HG03159 (cell line): ENCODE measurements at regions not wholly inside any gene's neighbourhood (a gene's known extent, or its start where the extent isn't known, plus 50 kb on each side); places are given as distances from the start of the nearest gene placed in this dataset.

Experiments used
- ATAC-seq: cut with Tn5 transposase; IDR thresholded peaks from one replicate; pipeline ENCODE4 v1.9.1; 2021; ENCODE audit warnings: mild to moderate bottlenecking, moderate library complexity; ENCODE audit not compliant: unreplicated experiment

DNA sequence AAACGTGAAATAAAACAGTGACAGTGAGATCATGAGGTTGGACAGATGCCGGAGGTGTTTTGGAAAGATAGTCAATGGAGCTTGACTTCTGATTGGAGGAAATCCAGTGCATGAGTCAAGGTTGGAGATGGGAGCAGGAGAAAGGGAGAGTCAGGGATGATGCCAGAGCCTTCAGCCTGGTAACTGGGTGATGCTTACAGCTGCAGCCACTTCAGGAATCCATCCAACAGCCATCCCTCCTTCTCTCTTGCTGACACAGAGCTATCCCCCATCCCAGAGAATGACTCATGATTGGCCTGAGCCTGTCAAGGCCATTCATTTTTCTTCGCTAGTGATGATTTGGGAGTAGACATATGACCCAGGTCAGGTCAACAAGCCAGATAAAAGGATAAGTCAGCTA lies 112.8 kb downstream of the SAMD5 start:
- ATAC-seq = no peak

DNA sequence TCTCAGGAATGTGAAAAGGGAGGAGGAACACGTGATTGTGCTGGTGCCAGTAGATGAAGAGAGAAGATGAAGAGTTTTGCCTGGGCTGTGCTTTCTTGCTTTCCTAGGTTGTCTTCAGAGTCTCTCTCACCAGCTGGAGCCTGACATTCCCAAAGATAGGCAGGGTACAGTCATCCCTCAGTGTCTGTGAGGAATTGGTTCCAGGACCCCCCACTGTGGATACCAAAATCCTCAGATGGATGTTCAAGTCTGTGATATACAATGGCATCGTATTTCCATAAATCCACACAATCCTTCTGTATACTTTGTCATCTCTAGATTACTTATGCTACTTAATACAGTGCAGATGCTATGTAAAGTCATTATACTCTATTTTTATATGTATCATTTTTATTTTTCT lies 113.5 kb downstream of the SAMD5 start:
- ATAC-seq = no peak

DNA sequence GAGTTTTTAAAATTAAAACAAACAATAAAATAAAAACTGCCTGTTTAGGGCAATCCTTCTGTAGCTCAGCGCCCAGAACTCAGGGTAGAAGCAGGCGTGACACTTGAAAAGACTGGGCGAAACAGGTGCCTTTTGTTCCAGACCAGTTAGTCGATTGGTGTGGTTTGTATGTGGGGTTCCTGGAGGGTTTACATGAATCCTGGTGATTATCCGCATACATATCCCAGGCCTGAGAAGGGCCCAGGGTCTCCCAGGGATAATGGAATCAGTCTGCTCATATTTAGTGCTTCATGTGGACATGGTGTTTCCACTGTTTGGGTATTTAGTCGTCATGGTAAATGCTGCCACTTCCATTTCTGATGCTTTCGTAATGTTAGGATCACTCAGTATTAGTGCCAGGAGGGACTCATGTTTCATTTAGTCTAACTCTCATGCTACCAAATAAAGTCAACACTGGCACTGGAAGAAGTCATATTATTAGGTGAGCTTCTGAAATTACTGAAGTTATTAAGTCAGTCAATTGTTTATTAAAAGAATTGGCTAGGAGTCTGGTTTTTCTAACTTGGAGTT lies 116.5 kb downstream of the SAMD5 start:
- no peak for ATAC-seq

DNA sequence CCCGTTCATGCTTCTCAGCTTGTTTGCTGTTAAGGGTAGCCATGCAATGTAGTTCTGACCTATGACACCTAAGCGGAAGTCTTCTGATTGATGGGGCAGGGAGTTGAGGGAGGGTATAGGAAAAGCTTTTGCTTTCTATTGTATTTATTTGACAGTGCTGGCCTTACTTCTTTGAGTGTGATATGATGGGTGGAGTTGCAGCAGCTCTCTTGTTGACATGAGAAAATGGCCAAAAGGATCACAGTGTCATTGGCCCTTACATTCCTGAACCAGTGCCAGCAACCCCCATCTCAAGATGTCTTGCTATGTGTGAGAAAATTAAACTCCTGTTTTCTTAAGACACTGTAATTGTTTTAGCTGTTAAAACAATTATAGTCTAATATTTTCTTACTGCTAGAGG lies 117.5 kb downstream of the SAMD5 start:
- ATAC-seq = no peak

DNA sequence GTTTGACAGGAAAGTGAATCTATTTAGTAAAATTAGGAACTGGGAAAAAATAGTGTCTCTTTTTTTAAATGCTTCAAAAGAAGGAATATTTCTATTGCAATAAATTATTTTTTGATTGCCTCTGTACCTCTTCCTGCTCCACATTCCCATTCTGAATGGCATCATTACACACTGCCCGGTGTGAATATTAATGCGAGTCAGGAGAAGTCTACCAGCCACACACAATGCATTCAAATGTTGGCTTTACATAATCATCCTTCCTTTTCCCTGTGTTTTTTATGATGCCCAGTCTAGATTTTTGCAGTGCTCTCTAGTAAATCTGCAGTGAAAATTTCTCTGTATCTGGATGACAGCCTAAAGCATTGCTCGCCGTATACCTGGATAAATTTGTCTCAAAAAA lies 118.9 kb downstream of the SAMD5 start:
- no peak for ATAC-seq

DNA sequence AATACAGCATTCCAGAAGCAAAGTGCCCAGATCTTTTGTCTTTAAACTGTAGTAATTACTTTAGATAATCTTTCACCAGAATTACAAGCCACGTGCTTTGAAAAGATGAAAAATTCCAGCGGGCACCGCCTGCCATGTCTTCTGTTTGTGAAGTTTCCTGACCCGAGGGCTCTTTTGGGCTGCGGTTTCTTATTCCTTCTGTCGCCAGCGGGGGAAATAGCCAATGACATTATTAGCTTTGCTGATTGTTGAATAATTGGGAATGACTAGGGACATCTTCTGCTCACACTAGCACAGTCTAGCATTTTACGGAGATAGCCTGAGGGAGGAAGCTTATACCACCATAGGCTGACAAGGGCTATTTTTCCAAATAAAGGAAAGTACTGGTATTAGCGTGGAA lies 124.7 kb downstream of the SAMD5 start:
- ATAC-seq = no peak

DNA sequence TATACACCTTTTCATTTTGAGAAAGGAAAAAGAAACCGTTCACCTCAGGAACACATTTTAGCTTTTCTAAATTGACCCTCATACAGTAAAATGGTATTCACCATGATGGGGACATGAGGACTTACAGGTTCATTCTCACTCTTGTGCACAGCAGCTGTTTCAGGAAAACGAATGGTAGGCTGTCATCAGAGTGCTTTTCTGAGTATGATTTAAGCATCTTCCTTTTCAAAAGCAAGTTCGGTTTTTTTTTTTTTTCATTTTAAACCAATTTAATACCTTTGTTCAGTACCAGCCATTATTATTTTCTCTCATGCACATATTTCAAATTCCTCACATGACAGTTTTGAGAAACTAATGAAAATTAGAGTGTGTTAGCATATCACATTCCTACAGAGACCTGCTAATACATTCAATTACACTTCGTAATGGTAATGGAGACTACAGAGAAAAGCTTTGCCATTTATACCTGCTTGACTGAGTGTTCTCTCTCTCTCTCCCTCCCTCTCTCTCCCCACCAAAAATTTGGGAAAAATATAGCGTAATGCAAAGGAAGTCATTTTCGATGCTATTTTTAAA lies 129.2 kb downstream of the SAMD5 start:
- ATAC-seq = no peak

DNA sequence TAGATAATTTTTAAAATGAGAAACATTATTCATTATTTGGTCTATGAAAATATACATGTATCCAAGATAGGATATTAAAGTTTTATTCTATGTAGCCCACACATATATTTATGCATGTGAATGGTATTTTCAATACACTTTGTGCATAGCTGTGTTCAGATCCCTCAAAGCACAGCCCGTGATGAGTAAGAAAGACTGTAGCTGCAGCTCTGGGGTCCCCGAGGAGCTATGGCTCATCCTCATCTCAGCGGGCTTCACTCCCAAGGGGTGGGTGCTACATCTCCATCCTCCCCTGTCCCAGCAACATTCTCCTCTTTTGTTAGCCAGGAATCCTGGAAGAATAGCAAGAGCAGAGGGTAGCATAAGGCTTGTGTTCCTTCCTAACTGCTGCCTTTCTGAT lies 130.8 kb downstream of the SAMD5 start:
- no peak for ATAC-seq

DNA sequence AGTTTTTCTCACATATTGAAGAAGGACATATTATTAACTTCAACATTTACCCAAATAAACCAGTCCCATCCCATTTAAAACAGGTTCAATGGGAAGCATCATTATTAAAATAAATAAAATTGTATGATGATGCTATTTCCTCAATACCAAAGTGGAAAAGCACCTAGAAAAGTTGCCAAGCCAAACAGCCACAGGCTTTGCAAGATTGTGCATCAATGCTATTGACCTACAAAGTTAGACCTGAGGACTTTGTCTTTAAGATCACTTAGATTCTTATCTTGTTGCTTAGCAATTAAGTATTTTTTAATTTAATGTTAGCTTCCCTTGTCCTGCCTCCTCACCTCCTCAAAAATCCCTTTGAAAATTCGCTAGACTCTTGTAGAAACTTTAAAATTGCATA lies 132.1 kb downstream of the SAMD5 start:
- ATAC-seq = no peak

DNA sequence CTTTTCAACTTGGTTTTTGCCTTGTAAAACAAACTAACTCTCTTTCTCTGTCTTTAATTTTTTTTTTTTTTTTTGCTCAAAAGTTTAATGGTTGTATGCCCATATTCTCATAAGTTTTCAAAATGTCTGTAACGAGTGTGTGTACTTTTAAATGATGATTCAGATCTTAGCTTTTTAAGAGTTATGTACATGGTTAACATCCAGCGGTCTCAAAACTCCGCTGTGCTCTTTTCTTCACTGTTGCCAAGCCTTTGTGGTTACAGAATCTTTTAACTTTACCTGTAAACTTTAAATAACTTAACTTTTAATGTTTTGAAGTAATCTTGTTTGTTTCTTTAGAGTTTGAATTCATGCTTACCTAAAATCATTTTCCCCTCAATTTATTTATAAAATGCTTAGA lies 133.0 kb downstream of the SAMD5 start:
- no peak for ATAC-seq

DNA sequence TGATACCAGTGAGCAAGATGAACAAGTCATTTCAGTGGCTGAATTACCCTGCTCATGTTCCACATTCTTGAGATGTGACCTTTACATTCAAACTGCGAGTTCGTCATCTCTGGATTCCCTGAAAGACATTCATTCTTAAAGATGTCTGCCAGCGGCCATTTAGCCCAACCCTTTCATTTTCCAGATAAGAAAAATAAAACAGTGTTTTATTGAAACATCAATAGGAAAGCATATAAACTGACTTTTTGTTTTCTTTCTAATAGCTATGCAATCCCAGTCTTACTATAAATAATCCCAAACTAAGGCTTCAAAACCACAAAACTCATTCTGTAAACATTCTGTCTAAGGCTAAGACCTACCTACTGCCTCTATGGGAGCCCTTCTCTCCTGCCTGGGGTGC lies 134.0 kb downstream of the SAMD5 start:
- no peak for ATAC-seq

DNA sequence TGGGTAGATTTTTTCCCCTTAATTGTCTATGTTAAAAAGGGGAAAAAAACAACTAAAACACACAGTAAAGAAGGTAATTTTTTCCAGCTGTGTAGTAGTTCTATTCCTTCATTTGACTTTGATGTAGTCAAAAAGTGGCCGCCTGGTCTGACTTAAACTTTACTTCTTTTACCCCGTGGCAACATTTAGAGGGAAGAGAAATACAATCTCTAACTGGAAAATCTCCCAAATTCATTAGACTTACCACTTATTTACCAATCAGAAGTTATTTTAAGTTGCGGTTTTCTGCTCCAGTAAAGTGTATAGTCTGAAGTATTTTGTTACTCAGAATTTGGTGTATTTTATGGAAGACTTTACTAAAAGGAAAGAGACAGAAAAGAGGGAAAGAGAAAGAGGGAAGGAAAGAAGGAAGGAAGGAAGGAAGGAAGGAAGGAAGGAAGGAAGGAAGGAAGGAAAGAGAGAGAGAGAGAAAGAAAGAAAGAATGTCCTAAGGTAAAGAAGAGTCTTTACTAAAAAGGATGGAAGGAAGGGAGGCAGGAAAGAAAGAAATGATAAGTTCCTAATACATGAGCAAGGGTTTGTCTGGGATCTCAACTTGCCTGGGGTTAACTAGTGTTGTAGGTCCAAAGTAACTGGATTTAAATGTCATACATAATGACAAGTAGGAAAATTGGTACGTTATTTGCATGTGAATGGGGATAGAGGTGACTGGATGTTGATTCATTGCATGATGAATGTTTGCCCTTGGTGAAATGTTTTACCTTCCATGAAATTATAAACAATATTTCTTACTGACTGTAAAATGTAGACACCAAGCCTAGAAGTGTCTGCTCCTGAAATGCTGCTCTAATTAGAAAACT lies 135.1 kb downstream of the SAMD5 start:
- no peak for ATAC-seq

DNA sequence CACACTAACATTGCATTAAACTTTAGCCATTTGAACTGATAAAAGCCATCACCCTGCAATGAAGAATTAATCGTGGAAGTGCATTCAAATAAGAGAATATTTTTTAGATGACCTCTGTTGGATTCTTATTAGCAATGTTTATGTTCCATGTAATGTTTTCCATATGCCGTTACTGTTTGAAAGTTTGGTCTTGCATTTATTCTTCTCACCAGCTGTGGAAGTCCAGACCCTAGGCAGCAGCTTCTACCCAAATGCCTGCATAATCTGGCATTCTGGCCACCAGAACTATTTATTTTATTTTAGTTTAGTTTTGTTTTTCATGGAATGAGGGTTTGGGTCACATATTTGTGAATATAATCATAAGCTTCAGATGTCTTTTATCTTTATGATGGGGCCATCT lies 140.4 kb downstream of the SAMD5 start:
- ATAC-seq = no peak

DNA sequence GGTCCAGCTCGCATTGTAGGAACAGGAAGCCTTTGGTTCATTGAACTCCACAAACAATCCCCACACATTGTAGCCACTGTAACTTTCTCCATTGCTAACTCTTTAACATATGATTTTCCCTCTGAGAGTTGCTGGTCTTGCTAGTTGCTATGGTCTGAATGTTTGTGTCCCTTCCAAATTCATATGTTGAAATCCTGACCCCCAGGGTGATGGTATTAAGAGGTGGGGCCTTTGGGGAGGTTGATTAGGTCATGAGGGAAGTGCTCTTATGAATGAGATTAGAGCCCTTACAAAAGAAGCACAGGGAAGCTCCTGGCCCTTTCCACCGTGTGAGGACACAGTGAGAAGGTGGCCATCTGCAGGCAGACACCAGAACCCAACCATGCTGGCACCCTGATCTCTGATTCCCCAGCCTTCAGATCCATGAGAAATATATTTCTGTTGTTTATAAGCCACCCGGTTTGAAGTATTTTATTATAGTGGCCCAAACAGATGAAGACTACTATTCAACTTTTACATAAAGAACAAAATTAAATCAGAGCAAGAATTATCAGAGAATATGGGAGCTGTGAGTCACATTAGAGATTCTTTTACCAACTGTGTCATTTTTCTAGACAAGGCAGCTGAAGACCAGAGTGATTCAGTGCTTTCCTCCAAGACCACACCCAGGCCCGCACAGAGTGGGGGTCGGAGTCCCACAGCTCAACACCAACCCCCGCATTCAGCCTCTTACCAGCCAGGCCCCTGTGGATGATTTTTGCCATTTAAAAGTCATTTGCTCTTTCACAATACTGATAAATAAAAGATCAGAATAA lies 143.0 kb downstream of the SAMD5 start:
- ATAC-seq = no peak

DNA sequence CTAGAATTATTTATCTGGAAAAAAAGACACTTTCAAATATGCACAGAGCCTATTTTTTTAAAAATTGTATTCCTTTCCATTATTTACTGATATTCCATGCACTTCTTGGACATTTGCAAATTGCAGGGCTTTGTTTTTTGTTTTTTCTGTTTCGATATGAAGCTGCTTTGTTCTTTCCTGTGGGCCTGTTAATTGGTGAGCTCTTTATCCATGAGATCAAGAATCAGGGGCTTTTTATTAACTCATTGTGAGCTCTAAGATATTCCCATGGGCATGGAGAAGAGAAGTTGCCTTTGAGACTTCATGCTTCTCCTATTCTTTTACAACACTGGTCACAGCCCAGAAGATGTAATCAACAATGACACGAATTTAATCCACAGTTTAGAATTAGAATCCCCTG lies 145.1 kb downstream of the SAMD5 start:
- ATAC-seq = no peak

DNA sequence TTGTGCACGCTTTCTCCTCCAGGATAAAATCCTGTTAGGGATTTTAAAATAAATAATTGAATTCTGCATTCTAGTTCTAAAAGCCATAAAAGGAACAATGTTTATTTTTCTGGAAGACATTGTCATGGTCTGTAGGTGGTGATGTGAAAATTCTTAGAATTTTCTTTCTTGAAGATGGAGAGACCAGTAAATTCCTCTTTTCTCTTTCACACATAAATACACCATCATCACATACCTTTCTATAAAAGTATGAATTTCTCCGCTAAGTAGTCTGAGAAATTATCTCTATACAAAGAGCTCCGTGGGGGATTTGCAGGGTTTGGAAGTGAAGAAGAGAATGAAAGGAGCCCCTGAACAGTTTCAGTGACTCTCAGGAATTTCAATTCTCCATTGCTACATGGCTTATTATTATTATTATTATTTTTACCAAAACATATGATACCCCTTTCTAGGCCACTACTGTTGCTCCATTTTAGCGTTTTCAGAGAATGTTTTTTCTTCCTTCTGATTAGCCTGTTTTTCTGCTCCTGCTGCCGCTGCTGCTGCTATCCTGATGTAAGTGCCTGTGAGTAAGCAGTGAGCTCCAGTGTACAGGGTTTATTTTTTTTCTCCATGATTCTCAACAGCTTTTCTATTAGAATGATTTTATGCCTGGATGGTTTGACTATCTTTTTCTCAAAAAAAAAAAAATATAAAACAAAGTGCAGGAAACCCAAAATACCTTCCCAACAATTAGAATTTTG lies 145.8 kb downstream of the SAMD5 start:
- ATAC-seq = no peak

DNA sequence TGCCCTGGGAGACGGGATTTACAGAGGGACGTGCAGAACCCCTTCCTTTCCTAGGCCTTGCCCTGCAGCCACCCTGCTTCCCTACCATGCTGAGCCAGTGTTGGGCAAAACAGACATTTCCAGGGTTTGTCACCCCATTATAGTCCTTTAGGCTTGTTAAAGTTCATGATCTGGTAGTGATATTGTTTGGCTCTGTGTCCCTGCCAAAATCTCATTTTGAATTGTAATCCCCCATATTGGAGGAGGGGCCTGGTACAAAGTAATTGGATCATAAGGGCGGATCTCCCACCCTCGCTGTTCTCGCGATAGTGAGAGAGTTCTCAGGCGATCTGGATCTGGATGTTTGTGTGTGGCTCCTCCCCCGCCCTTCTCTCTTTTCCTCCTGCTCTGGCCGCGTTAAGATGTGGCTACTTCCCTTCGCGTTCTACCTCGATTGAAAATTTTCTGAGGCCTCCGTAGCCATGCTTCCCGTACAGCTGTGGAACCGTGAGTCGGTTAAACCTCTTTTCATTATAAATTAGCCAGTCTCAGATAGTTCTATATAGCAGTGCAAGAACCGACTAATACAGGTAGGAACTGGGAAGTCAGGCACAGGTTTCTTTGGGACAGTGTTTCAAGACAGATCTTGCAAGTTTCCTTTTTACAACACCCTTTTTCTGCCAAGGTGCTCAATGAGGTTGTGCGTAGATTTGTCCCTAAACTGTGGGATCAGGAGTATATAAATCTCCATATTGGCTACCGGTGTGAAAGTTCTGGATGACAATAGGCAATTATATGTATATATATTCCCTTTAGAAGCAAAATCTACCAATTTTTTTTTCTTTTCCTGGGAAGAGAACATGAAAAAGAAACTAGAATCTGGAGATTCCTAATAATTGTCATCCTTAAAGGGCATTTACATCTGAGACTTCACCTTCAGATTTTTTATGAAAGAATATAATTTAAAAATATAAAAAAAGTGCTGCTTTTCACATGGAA lies 152.1 kb downstream of the SAMD5 start:
- ATAC-seq = no peak

DNA sequence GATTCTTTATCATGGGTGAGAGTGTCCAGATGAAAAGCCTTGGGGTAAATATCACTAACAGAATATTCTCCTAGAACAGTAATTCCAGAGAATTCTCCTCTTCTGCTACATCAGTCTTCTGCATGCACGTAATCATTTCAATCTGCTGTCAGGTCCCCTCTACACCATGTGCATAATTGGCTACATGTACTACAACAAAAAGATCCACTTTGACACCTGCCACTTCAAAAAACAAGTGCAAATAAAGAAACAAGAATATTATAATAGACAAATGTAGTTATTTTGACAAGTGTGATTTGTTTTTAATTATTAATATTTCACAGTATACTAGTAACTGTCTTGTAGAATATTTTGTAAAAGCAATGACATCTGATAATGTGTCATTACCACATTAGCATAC lies 154.2 kb downstream of the SAMD5 start:
- no peak for ATAC-seq

DNA sequence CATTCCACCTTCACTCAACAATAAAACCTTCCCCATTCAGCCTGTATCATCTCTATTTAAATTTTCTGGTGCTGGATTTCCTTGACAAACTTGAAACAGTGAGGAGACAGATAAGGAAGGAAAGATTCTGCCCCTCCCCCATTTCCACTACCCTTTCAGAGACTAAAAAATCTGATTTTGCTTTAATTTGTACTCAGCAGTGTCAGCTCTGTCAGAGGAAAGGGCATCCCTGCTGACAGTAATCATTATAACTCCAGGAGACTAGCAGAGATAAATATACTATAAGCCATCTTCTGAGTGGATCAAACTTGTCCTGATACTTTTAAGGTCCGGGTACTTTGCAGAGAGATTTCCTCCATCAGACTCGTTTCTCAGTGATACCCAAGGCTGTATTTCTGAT lies 155.6 kb downstream of the SAMD5 start:
- ATAC-seq = no peak

DNA sequence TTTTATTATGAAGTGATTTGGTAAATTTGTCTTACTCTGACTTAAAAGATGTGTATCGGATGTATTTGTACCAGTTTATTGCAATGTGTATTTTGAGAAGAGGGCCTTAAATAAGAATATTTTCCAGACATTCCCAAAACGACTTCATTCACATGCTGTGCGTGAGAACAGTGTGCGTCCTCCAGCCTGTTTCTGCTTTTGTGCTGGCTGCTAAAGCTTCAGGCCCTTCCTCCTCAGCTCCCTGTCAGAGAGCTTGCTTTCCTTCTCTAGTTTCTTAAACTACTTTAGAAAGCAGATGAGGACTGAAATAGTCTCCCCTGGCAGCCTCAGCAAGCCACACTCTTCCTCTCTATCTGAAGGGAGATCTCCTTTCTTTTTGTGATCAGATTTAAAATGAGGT lies 157.8 kb downstream of the SAMD5 start:
- no peak for ATAC-seq
